ENCODE measurements at regions not wholly inside any gene's neighbourhood (a gene's known extent, or its start where the extent isn't known, plus 50 kb on each side); places are given as distances from the start of the nearest gene placed in this dataset.

- no peak overlapping the region for H2AFZ ChIP-seq (ENCODE audit: low read depth, low read length)
- no peaks in the 10 kb centered on the region for H4K20me1 ChIP-seq (ENCODE audit: insufficient read depth, low read length)
These were observed 275.8 kb downstream of the ATP23 start for GRCh38 chr12:58217130-58217529.

GRCh38 chr12:58224536-58225105 lies 283.3 kb downstream of the ATP23 start:
- DNase-seq (no peak), ATAC-seq (ENCODE audit: insufficient read depth, low read depth) (no peak)
- H4K20me1 ChIP-seq (ENCODE audit: insufficient read depth, low read length) = no peaks in the 10 kb centered on the region
- H2AFZ ChIP-seq (ENCODE audit: low read depth, low read length) = no peak overlapping the region
- H3K4me1 ChIP-seq (ENCODE audit: insufficient read depth, low read length) = no peaks in the 10 kb centered on the region
- no peaks in the 10 kb centered on the region for H3K79me2 ChIP-seq (ENCODE audit: insufficient read depth, low read length)
- no peaks in the 10 kb centered on the region for H3K36me3 ChIP-seq (ENCODE audit: insufficient read depth, low read length)
- H3K9me3 ChIP-seq (ENCODE audit: insufficient read depth, low read length, severe bottlenecking) = no peaks in the 10 kb centered on the region
- H3K9ac ChIP-seq (ENCODE audit: low read depth, low read length) = no peak overlapping the region
- TF ChIP-seq CTCF (IDR thresholded peaks at IDR 0.05; ENCODE audit: borderline replicate concordance, extremely low read depth, low read length, poor library complexity, severe bottlenecking) (no peak), EZH2 (IDR thresholded peaks at IDR 0.05; ENCODE audit: borderline replicate concordance, low read depth, low read length, severe bottlenecking) (no peak)
- peaks cover 7% of the 10 kb centered on the region for H3K27me3 ChIP-seq (ENCODE audit: insufficient read depth, low read length, poor library complexity)
- H3K4me2 ChIP-seq (ENCODE audit: insufficient read depth, low read length) = no peak overlapping the region
- no peak overlapping the region for H3K27ac ChIP-seq (ENCODE audit: low read length)
- H3K4me3 ChIP-seq (ENCODE audit: low read depth in 1 of 2, low read length in 2 of 2) = no peak overlapping the region

More at GRCh38 chr12:58217130-58217529, 275.8 kb downstream of the ATP23 start:
- Histone ChIP-seq H3K4me2 (ENCODE audit: insufficient read depth, low read length) (no peak overlapping the region), H3K4me1 (ENCODE audit: insufficient read depth, low read length) (no peaks in the 10 kb centered on the region), H3K36me3 (ENCODE audit: insufficient read depth, low read length) (no peaks in the 10 kb centered on the region), H3K27me3 (ENCODE audit: insufficient read depth, low read length, poor library complexity) (no peaks in the 10 kb centered on the region), H3K9me3 (ENCODE audit: insufficient read depth, low read length, severe bottlenecking) (no peaks in the 10 kb centered on the region), H3K27ac (ENCODE audit: low read length) (no peak overlapping the region), H3K79me2 (ENCODE audit: insufficient read depth, low read length) (no peaks in the 10 kb centered on the region), H3K9ac (ENCODE audit: low read depth, low read length) (no peak overlapping the region), H3K4me3 (ENCODE audit: low read depth in 1 of 2, low read length in 2 of 2) (no peak overlapping the region)
- DNase-seq (no peak), ATAC-seq (ENCODE audit: insufficient read depth, low read depth) (no peak)
- TF ChIP-seq CTCF (IDR thresholded peaks at IDR 0.05; ENCODE audit: borderline replicate concordance, extremely low read depth, low read length, poor library complexity, severe bottlenecking) (no peak), EZH2 (IDR thresholded peaks at IDR 0.05; ENCODE audit: borderline replicate concordance, low read depth, low read length, severe bottlenecking) (no peak)

- H2AFZ ChIP-seq (ENCODE audit: low read depth, low read length) = no peak overlapping the region
- no peak overlapping the region for H3K4me2 ChIP-seq (ENCODE audit: insufficient read depth, low read length)
- ATAC-seq (ENCODE audit: insufficient read depth, low read depth) (no peak), DNase-seq (no peak)
- H3K36me3 ChIP-seq (ENCODE audit: insufficient read depth, low read length) = no peaks in the 10 kb centered on the region
- H3K4me3 ChIP-seq (ENCODE audit: low read depth in 1 of 2, low read length in 2 of 2) = no peak overlapping the region
- H3K9me3 ChIP-seq (ENCODE audit: insufficient read depth, low read length, severe bottlenecking) = no peaks in the 10 kb centered on the region
- H3K27ac ChIP-seq (ENCODE audit: low read length) = no peak overlapping the region
- H3K79me2 ChIP-seq (ENCODE audit: insufficient read depth, low read length) = no peaks in the 10 kb centered on the region
- H3K4me1 ChIP-seq (ENCODE audit: insufficient read depth, low read length) = no peaks in the 10 kb centered on the region
- H3K9ac ChIP-seq (ENCODE audit: low read depth, low read length) = no peak overlapping the region
- TF ChIP-seq EZH2 (IDR thresholded peaks at IDR 0.05; ENCODE audit: borderline replicate concordance, low read depth, low read length, severe bottlenecking) (no peak), CTCF (IDR thresholded peaks at IDR 0.05; ENCODE audit: borderline replicate concordance, extremely low read depth, low read length, poor library complexity, severe bottlenecking) (no peak)
- H4K20me1 ChIP-seq (ENCODE audit: insufficient read depth, low read length) = no peaks in the 10 kb centered on the region
- H3K27me3 ChIP-seq (ENCODE audit: insufficient read depth, low read length, poor library complexity) = peaks cover 7% of the 10 kb centered on the region
These were observed 284.0 kb downstream of the ATP23 start for GRCh38 chr12:58225203-58225877.
